ENCODE measurements at regions not wholly inside any gene's neighbourhood (a gene's known extent, or its start where the extent isn't known, plus 50 kb on each side); places are given as distances from the start of the nearest gene placed in this dataset.

GRCh38 chr12:31903025-31903424 is 56.2 kb upstream of the RESF1 start:
- TF ChIP-seq EZH2 (IDR thresholded peaks at IDR 0.05; ENCODE audit: insufficient read depth, poor library complexity, severe bottlenecking), result no peak
- no peak for TF ChIP-seq EZH2phosphoT487 (IDR thresholded peaks at IDR 0.05; ENCODE audit: insufficient read depth, low read depth)

All from GM23248 (cell line).